GM23338 (cell line): ENCODE measurements at regions not wholly inside any gene's neighbourhood (a gene's known extent, or its start where the extent isn't known, plus 50 kb on each side); places are given as distances from the start of the nearest gene placed in this dataset.

Experiments
- ATAC-seq: fragments of 200-7000 bp; cut with Tn5 transposase; 3 replicates; pipeline ENCODE4 v1.9.1; 2020
- DNase-seq: peaks from one replicate; pipeline ENCODE4 v3.0.0-alpha.2; 2015; ENCODE audit warnings: low spot score
- H2AFZ ChIP-seq: fragments of 200-600 bp; sonication (generic); 2 replicates; pipeline ENCODE4 v1.8.0; 2016; ENCODE audit warnings: antibody characterized with exemption, mild to moderate bottlenecking, moderate library complexity
- H3F3A ChIP-seq: fragments of 200-600 bp; sonication (generic); replicated peaks from 2 replicates; pipeline ENCODE4 v1.8.0; 2017; ENCODE audit warnings: antibody characterized with exemption, mixed run types, low read depth
- H3K27ac ChIP-seq: fragments of 200-600 bp; sonication (generic); 2 replicates; pipeline ENCODE4 v1.6.1; 2016; ENCODE audit warnings: low read depth
- H3K27me3 ChIP-seq: fragments of 200-600 bp; sonication (generic); 2 replicates; pipeline ENCODE4 v1.8.0; 2016; ENCODE audit warnings: mild to moderate bottlenecking, mixed run types, moderate library complexity; ENCODE audit not compliant: insufficient read depth
- H3K36me3 ChIP-seq: fragments of 200-600 bp; sonication (generic); 2 replicates; pipeline ENCODE4 v1.8.0; 2016; ENCODE audit warnings: mild to moderate bottlenecking; ENCODE audit not compliant: insufficient read depth
- H3K4me1 ChIP-seq: fragments of 200-600 bp; sonication (generic); 2 replicates; pipeline ENCODE4 v1.8.0; 2016; ENCODE audit warnings: mild to moderate bottlenecking, moderate library complexity; ENCODE audit not compliant: insufficient read depth
- H3K4me2 ChIP-seq: fragments of 200-600 bp; sonication (generic); 2 replicates; pipeline ENCODE4 v1.7.1; 2017; ENCODE audit warnings: mixed run types
- H3K4me3 ChIP-seq: fragments of 200-600 bp; sonication (generic); 2 replicates; pipeline ENCODE4 v1.6.1; 2016; ENCODE audit warnings: mixed run types
- H3K79me2 ChIP-seq: fragments of 200-600 bp; sonication (generic); replicated peaks from 2 replicates; pipeline ENCODE4 v1.8.0; 2017; ENCODE audit warnings: mild to moderate bottlenecking; ENCODE audit not compliant: insufficient read depth
- H3K9me2 ChIP-seq: fragments of 200-600 bp; sonication (generic); 2 replicates; pipeline ENCODE4 v1.8.0; 2017; ENCODE audit not compliant: insufficient read depth
- H4K20me1 ChIP-seq: fragments of 200-600 bp; sonication (generic); replicated peaks from 2 replicates; pipeline ENCODE4 v1.8.0; 2017; ENCODE audit warnings: mild to moderate bottlenecking; ENCODE audit not compliant: insufficient read depth
- H3K27ac Mint-ChIP-seq: 2 replicates; pipeline ENCODE4 v1.8.0; 2020; ENCODE audit warnings: inconsistent platforms, mild to moderate bottlenecking, moderate library complexity, mixed read lengths
- H3K27me3 Mint-ChIP-seq: 3 replicates; pipeline ENCODE4 v1.8.0; 2022; ENCODE audit warnings: low read depth, mild to moderate bottlenecking, moderate library complexity, mixed read lengths, inconsistent platforms; ENCODE audit not compliant: insufficient read depth, poor library complexity
- H3K36me3 Mint-ChIP-seq: 3 replicates; pipeline ENCODE4 v1.8.0; 2021; ENCODE audit warnings: low read depth, mild to moderate bottlenecking, inconsistent platforms, moderate library complexity, mixed read lengths
- H3K4me1 Mint-ChIP-seq: 3 replicates; pipeline ENCODE4 v1.8.0; 2020; ENCODE audit warnings: mild to moderate bottlenecking, inconsistent platforms, mixed read lengths
- H3K4me3 Mint-ChIP-seq: 3 replicates; pipeline ENCODE4 v1.8.0; 2021; ENCODE audit warnings: moderate library complexity, mild to moderate bottlenecking, inconsistent platforms, mixed read lengths
- H3K9me3 Mint-ChIP-seq: 3 replicates; pipeline ENCODE4 v1.8.0; 2020; ENCODE audit warnings: moderate library complexity, mild to moderate bottlenecking, inconsistent platforms, mixed read lengths
- CTCF ChIP-seq, 2 experiments: fragments of 200-600 bp in 1 of 2; sonication (generic) in 1 of 2; conservative IDR thresholded peaks; 2 replicates each; pipeline versions ENCODE4 v1.5.1 to v1.6.1; 2016 to 2017; ENCODE audit warnings: antibody characterized with exemption in 2 of 2, low read depth in 2 of 2, mild to moderate bottlenecking in 2 of 2, moderate library complexity in 1 of 2
- ETS1 ChIP-seq: IDR thresholded peaks from 2 replicates; pipeline ENCODE4 v1.6.1; 2016; ENCODE audit warnings: antibody characterized with exemption
- EZH2 ChIP-seq: fragments of 200-600 bp; sonication (generic); IDR thresholded peaks from one replicate; pipeline ENCODE4 v1.8.0; 2017; ENCODE audit warnings: antibody characterized with exemption, mild to moderate bottlenecking, low read depth; ENCODE audit not compliant: unreplicated experiment
- EZH2phosphoT487 ChIP-seq: fragments of 200-600 bp; sonication (generic); IDR thresholded peaks from one replicate; pipeline ENCODE4 v1.8.1; 2018; ENCODE audit warnings: antibody characterized with exemption; ENCODE audit not compliant: unreplicated experiment
- JUNB ChIP-seq: IDR thresholded peaks from one replicate; pipeline ENCODE4 v1.6.1; 2016; ENCODE audit warnings: antibody characterized with exemption; ENCODE audit not compliant: unreplicated experiment
- NANOG ChIP-seq: IDR thresholded peaks from 2 replicates; pipeline ENCODE4 v1.6.1; 2016; ENCODE audit warnings: antibody characterized with exemption, borderline replicate concordance
- POLR2AphosphoS5 ChIP-seq: IDR thresholded peaks from 2 replicates; pipeline ENCODE4 v1.6.1; 2016; ENCODE audit warnings: antibody characterized with exemption, low read depth
- REST ChIP-seq: IDR thresholded peaks from one replicate; pipeline ENCODE4 v1.6.1; 2018; ENCODE audit warnings: antibody characterized with exemption; ENCODE audit not compliant: unreplicated experiment
- STAT1 ChIP-seq: IDR thresholded peaks from one replicate; pipeline ENCODE4 v1.6.1; 2016; ENCODE audit warnings: antibody characterized with exemption; ENCODE audit not compliant: unreplicated experiment
- ZNF114 ChIP-seq: fragments of 250-450 bp; sonication (Bioruptor Pico); IDR thresholded peaks from 2 replicates; pipeline ENCODE4 v1.5.0; 2020; ENCODE audit warnings: mild to moderate bottlenecking, moderate library complexity
- ZNF331 ChIP-seq: fragments of 250-450 bp; sonication (Bioruptor Pico); IDR thresholded peaks from 2 replicates; pipeline ENCODE4 v1.5.0; 2020; ENCODE audit warnings: low read depth, mild to moderate bottlenecking, moderate library complexity

- ATAC-seq = no peak
- TF ChIP-seq NANOG (no peak), EZH2 (no peak), EZH2phosphoT487 (no peak), ZNF114 (CRISPR knock-in tag) (no peak), JUNB (no peak)
- H3K27me3 ChIP-seq = no peaks in the 10 kb centered on the region
These were observed 156.8 kb upstream of the UBE2E3 start for GRCh38 chr2:180823546-180824141.

GRCh38 chr2:180819106-180819505 lies 161.3 kb upstream of the UBE2E3 start:
- no peaks in the 10 kb centered on the region for H3K27me3 ChIP-seq
- no peak overlapping the region for H3K4me3 ChIP-seq
- DNase-seq = no peak
- no peaks in the 10 kb centered on the region for H3K36me3 ChIP-seq
- no peak overlapping the region for H3K27ac ChIP-seq
- H3K4me2 ChIP-seq = no peak overlapping the region
- H3F3A ChIP-seq = no peaks in the 10 kb centered on the region
- Mint-ChIP-seq H3K4me1 (peaks cover 3% of the 10 kb centered on the region; the same call in 1 of the 3 replicates), H3K4me3 (no peak overlapping the region), H3K27me3 (no peaks in the 10 kb centered on the region), H3K27ac (no peak overlapping the region), H3K9me3 (peaks cover 10% of the 10 kb centered on the region; the same call in 2 of the 3 replicates), H3K36me3 (no peaks in the 10 kb centered on the region; the same call in 1 of the 3 replicates)
- peaks cover 7% of the 10 kb centered on the region for H3K9me2 ChIP-seq
- H3K4me1 ChIP-seq = no peaks in the 10 kb centered on the region
- no peaks in the 10 kb centered on the region for H3K79me2 ChIP-seq
- no peak overlapping the region for H2AFZ ChIP-seq
- no peaks in the 10 kb centered on the region for H4K20me1 ChIP-seq
- ATAC-seq = no peak
- no peak for TF ChIP-seq ETS1
- no peak for TF ChIP-seq NANOG
- no peak for TF ChIP-seq ZNF331 (CRISPR knock-in tag)
- no peak for TF ChIP-seq CTCF (conservative IDR thresholded peaks at IDR 0.05; ENCODE audit: low read depth in 2 of 2)
- no peak for TF ChIP-seq JUNB
- TF ChIP-seq REST = no peak
- no peak for TF ChIP-seq ZNF114 (CRISPR knock-in tag)
- TF ChIP-seq EZH2 = no peak
- no peak for TF ChIP-seq STAT1
- no peak for TF ChIP-seq POLR2AphosphoS5

More at GRCh38 chr2:180823546-180824141, 156.8 kb upstream of the UBE2E3 start:
- Mint-ChIP-seq H3K4me1 (peaks cover 3% of the 10 kb centered on the region; the same call in 1 of the 3 replicates), H3K36me3 (no peaks in the 10 kb centered on the region), H3K4me3 (no peak overlapping the region), H3K27ac (no peak overlapping the region), H3K9me3 (no peaks in the 10 kb centered on the region; the same call in 2 of the 3 replicates), H3K27me3 (no peaks in the 10 kb centered on the region)
- H3K4me2 ChIP-seq = no peak overlapping the region
- H3K4me3 ChIP-seq = no peak overlapping the region
- no peaks in the 10 kb centered on the region for H3K79me2 ChIP-seq
- no peaks in the 10 kb centered on the region for H3K36me3 ChIP-seq
- H3F3A ChIP-seq = no peaks in the 10 kb centered on the region
- DNase-seq = no peak
- H3K27ac ChIP-seq = no peak overlapping the region
- no peaks in the 10 kb centered on the region for H4K20me1 ChIP-seq
- H3K9me2 ChIP-seq = peaks cover 2% of the 10 kb centered on the region; the same call in 1 of the 2 replicates
- H3K4me1 ChIP-seq = no peaks in the 10 kb centered on the region
- 0 out of 2 replicates have a peak overlapping the region, but pooled peaks have one; percentile 49 for H2AFZ ChIP-seq
